ENCODE measurements at regions not wholly inside any gene's neighbourhood (a gene's known extent, or its start where the extent isn't known, plus 50 kb on each side); places are given as distances from the start of the nearest gene placed in this dataset.
A peak's percentile ranks its signal among the peaks of the same experiment; 100 is the strongest.

DNA sequence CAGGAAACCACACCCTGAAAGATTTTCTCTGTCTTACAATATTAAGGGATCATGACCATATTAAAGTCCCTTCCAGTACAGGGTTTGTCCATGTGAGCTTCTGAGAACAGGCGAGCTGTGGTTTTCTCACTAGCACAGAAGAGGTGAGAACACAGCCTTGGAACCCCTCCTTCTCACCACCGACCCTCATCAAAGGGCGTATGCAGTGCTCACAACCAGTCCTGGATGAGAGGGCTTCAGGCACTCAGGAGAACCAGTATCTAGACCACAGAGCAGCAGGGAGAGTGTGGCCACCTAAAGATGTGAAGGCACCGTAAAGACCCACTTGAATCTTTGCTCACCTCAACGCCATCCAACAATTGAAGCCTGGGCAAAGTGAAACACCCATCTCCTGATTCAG lies 397.0 kb downstream of the ETS1 start:
- DNase-seq (ENCODE audit: low spot score) = no peak

DNA sequence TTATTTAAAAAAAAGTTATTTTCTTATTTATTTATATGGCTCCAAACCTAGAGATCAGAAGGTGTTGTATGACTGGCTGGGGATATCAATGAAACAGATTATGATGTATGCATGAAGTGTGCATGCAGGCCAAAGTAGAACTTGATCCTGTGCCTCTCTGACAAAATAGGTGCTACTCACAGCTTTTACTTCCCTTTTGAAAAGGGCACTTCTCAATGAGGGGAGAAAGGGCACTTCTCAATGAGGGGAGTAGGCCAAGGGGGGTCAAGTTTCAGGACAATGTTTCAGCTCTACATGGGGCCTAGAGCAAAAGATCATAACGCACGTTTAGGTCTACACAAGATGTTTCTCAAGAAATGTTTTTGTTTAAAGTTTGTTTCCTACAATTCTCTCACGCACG lies 397.5 kb downstream of the ETS1 start:
- DNase-seq (ENCODE audit: low spot score) = no peak

DNA sequence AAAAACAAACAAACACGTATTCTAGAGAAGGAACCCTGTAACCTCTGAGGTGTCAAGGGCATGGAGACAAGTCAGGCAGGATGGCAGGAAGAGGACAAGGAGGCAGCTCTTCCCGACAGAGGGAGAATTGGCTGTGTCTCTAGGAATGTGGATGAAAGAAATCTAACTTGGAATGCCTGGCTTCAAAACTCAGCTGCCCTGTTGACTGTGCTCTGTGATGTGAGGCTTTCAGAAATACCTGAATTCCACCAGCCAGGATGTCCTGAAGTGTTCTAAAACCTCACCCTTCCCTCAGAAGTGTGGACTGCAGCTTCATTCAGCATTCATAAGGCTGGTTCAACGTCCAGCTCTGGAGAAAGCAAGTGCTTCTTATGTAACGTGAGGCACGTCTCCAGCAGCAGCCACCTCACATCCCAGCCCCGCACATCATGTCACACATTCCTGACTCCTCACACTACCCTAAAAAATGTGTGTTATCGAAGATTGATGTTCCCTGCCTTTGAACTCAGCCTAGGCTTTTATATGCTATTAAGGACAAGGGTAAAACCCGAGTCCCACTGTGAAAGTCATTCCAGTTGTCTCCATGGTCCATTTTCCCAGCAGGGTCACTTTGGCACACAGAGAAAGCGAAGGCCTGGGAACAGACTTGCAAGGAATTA lies 398.9 kb downstream of the ETS1 start:
- no peak for DNase-seq (ENCODE audit: low spot score)

DNA sequence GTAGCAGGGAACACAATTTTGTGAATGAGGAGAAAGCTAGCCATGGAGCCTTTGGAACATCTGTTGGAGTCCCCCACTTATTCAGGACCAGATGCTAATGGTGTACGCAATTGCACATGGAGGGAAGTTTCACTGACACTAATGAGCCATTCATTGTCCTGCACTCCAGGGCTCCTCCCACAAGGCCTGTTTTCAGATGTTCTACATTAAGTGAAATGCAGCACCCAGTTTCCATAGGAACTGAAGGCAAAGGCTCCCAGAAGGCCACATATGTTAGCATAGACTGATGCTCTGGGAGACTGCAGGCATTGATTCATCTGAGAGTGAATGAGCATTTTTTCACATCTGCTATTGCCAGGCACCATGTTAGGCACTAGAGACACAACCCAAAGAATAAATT lies 399.5 kb downstream of the ETS1 start:
- no peak for DNase-seq (ENCODE audit: low spot score)

DNA sequence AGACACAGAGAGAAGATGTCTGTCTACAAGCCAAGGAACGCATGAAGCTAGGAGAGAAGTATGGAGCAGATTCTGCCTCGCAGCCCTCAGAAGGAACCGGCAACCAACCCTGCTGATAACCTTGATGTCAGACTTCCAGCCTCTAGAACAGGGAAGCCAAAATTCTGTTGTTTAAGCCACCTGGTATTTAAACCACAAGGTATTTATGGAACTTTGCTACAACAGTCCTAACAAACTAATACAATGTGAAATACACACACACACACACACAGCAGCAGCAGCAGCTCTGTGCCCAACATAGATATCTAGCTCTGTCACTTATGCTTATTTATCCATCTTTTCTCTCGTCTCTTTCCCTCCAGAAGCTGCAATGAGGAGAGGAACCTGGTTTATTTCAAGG lies 400.0 kb downstream of the ETS1 start:
- no peak for DNase-seq (ENCODE audit: low spot score)

DNA sequence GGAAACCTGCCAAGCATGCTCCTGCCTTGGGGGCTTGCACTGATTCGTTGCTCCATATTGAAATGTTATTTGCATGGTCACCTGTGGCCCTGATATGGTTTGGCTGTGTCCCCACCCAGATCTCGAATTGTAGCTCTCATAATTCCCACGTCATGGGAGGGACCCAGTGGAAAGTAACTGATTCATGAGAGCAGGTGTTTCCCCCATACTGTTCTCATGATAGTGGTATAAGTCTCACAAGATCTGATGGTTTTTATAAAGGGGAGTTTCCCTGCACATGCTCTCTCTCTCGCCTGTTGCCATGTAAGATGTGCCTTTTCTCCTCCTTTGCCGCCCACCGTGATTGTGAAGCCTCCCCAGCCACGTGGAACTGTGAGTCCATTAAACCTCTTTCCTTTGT lies 402.4 kb downstream of the ETS1 start:
- no peak for DNase-seq (ENCODE audit: low spot score)

DNA sequence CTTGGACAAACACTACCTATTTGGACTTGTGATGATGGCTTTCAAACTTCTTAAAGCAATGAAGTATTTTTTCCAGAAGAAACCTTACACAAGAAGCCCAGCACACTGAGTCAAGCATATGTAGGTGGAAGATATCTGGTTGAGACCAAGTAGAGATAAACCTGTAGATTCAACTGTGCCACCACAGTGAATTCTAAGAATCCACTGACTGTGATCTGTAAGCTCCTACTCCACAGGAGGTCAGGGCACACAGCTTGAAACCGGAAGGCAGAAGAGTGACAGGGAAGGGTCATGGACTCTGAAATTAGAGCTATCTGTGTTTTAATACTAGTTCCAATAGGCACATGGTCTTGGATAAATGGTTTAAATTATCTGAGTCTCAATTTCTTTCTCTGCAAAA lies 404.5 kb downstream of the ETS1 start:
- DNase-seq (ENCODE audit: low spot score) = no peak

DNA sequence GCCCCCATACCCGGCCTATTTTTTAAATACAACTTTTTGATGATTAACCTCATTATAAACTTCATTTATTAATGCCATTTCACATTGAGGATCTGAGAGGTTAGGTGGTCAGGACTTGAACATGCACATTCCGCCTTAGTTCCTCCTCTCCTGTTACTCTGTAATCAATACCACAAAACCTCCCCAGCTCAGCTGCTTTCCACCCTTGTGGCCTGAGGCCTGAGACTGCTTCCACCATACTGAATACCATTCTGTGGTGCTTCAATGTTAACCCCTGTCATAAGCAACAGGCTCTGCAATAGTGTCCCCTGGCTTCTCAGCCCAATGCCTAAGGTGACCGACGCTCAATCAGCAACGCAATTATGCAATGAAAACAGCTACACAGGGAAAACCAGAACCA lies 405.4 kb downstream of the ETS1 start:
- DNase-seq (ENCODE audit: low spot score) = no peak

DNA sequence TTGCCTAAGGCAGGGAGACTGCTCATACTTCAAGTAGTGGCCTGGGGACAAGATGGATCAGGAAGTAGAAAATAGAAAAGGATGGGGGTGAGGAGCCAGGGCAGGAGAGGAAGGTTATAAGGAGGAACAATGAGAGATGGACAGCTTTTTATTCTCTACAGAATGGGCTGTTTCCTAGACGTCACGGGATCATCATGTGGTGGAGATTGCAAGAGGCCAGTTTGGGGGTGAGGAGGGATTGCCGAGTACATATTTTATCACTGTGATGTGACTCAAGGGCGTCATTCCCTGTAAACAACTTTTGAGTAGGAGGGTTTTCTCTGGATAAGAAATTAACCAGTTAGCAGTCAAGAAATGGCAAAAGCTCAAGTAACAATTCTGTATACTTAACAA lies 406.3 kb downstream of the ETS1 start:
- no peak for DNase-seq (ENCODE audit: low spot score)

DNA sequence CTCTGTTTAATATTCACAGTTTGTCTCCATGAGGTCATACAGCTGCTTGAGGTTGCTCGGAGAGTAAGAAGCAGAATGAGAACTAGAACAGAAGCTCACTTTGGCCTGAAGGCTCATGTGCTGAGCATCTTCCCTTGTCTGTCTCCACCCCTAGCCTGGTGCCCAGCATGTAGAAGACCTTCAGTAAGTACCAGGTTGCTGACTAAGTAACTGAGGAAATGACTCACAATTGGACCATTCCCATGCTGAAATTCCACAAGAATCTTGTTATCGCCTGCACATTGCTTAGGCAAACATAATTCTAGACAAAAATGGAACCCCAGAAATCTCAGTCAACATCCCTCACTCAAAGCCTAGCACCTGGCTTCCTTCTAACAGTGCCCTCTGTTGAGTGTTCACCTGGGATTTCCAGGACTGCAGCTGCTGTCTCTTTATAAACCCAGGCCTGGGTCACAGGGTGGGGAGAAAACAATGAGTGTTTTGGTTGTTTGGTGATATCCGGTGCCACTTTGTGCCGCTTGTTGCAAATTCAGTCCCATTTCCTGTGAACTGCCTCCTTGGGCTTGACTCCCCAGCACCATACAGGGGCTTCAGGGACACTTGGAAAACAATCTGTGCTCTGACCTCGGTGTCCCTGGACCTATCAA lies 406.8 kb downstream of the ETS1 start:
- DNase-seq (ENCODE audit: low spot score) = no peak

DNA sequence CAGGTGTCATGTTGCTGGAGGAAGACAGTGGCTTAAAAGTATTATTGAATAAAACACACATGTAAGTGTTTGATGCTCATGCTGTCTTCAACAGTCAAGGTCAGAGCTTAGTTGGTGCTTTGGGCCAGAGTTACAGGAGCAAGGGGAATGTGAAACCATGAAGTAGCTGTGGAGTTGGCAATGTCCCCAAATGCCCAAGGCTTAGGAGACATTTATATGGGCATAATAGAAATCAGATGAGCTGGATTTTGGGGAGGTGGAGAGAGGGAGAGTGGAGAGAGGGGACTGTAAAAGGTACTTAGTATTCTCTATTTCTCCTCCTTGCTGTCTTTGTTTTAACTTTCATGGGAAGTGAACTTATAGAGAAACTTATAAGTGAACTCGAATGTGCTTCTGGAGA lies 407.8 kb downstream of the ETS1 start:
- no peak for DNase-seq (ENCODE audit: low spot score)

DNA sequence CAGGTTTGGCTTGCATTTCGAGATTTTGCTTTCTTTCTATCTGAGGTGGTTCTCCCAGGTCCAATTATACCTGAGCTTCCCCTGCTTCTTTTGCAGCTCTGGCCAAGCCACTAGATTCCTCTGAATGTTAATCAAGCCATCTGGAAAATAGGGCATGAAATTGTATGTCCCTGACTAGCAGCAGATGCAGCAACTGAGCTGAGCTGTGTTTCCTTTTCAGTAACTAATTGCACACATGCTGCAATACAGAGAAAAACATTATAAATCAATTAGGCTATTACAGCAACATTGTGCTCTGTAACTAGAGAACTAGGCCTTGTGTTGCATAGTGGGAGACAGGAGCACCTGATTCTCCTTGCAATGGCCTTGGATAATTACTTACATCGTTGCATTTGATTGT lies 408.3 kb downstream of the ETS1 start:
- DNase-seq (ENCODE audit: low spot score) = peak; percentile 18

DNA sequence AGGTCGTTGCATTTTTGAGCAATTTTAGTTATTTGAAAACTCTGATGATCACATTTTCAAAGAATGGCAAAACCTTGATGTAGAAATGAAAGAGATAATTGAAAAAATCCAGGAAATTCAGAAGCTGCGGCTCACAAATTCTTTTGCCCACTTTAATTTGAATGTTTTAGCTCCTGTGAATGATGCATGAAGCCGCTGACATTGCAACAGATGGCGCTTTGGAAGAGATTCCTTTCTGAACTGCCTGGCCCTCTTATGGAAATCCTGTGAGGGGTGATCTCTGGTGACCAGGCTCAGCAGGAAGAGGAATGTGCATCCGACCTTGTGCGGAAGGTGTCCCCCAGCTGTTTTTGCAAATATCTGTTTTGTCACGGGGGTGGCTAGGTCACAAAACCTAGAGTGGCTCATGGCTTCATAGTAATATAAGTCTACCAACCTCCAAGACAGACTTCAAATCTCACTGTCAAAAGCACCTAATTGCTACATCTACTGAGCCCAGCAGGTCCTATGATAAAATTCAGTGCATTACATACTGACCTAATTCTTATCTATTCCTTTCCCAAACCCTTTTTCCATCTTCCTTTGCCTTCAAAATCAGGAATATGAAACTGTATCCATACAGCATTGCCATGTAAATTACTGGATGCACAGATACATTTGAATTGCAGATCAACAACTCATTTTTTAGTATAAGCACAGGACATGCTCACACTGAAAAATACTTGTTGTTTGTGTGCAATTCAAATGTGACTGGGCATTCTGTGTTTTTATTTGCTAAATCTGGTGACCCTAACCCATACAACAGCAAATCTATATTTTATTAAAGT lies 412.7 kb downstream of the ETS1 start:
- DNase-seq (ENCODE audit: low spot score) = peak; percentile 62

DNA sequence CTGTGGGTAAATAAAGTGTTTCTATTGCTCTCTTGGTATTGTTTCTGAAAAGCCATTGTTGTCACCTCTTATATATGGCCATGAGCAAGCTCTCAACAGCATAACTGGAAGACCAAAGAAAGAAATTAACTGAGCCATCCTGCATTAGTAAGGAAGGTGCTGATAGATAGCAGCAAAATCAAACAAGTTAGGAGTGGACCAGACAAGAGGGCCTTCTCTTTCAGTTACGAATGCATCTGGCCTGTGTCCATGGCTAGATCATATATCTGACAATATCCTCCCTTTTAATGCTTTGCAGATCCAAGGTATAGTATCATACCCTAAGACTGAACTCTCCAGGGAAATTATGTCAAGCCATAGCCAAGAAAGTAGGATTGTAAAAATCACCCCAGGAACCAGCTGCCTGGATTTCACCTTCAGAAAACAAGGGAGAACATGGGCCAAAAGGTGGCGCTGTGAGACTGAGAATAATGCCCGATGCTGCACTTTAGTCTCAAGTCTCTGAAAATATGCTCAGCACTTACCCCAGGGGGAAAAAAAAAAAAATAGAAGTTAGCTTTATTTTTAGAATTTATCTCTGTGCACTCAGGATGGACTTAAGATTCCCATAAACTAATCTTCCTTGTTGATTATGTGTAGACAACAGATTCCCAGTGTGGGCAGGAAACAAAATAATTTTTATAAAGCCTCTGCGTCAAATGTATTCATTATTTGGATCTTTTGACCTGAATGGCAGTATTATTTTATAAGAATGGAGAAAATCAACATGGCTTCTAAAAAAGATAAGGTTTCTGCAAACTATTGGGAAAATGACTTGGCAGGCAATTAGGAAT lies 415.1 kb downstream of the ETS1 start:
- DNase-seq (ENCODE audit: low spot score) = peak; percentile 77

DNA sequence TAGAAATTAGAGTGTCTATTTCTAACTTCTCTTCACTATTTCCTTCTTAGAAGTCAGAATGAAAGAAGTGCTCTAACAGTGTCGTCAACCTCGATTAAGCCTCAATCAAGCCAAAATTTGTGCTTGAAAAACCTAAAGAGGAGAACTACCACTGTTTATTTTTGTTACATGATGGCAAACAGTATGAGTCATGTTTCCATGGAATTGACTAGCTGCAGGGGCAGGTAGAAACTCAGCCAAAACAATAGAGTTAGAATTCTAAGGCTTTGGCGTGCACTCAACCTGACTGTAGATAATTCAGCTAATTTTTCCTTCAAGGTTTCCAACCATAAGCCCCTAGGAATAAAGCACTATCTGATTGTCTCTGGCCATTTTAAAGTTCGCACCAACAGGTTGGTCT lies 415.9 kb downstream of the ETS1 start:
- DNase-seq (ENCODE audit: low spot score) = no peak

DNA sequence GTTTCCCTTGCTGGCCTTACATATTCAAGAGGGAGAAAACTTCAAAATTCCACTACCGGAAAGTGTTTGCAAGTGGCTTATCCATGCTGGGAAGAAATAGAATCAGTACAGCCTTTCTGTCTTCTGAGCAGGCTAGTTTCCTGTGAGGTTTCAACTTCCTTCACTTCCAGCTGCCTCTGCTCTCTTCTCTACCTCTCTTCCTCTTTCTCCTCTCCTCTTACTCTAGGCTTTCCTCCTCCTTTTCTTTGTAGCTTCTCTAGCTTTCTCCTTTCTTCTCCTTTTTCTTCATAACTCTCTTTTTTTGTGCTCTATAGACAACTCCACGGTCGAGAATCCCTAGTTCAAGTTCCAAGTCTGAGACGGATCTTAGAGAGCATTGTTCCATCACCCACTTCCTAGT lies 421.8 kb downstream of the ETS1 start:
- no peak for DNase-seq (ENCODE audit: low spot score)

DNA sequence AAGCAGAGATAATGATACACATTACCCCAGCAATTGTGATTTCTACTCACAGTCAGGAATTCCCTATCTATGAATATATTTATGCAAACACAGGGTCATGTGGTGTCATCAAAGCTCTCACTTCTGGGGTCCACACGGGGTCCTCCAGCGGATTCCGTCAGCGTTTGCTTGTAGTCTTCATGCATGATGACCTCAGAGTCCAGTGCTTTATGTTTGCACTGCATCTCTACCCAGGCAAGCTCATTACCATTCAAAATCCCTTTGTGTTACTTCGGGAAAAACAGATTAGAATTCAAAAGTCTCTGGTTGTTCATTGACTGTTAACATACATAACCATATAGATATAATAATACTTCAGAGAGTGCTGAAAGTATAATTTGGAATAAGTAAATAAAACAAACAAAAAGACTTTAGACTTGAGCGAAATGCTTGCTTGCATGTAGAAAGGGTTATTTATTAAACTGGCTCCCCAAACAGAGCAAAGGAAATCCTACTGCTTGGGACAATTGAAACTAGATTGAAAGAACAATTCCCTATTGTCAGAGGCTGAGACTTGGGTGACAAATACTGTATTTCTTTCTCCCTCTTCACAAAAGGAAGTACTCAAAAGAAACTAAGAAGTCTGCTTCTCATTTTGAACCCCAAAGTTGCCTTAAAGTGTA lies 423.1 kb downstream of the ETS1 start:
- DNase-seq (ENCODE audit: low spot score) = no peak

DNA sequence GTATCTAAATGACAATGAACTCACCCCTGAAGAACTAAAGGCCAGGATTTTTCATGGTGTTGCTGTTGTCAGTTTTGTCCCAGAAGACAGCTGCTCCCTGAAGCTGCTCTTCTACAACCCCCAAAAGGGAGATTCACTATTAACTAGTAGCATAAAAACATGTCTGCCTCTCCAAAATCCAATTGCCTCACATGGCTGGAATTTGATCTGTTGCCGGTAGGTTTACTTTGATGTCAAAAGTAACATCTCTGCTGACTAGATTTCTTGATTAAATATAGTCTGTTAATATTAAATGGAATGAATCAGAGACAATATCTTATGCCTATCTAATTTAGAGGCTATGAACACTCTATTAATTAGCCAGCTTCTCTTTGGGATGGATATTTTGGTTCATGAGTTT lies 425.4 kb downstream of the ETS1 start:
- no peak for DNase-seq (ENCODE audit: low spot score)

DNA sequence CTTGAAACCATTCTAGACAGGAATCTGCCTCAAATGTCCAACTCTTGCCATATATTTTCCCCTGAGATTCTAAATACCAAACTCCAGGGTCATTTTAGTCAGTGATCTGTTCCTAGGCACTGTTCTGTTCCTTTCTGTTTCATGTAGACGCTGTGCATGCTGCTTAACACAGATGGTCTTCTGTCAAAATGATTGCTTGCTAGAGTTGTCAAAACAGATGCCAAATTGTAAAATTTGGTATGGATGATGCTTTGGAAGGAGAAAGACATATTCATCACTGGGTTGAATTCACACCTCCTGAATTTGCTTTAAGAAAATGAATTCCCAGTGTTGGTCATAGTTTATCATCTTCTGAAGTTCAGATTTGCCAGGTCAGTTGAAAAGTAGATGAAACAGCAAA lies 425.9 kb downstream of the ETS1 start:
- no peak for DNase-seq (ENCODE audit: low spot score)

DNA sequence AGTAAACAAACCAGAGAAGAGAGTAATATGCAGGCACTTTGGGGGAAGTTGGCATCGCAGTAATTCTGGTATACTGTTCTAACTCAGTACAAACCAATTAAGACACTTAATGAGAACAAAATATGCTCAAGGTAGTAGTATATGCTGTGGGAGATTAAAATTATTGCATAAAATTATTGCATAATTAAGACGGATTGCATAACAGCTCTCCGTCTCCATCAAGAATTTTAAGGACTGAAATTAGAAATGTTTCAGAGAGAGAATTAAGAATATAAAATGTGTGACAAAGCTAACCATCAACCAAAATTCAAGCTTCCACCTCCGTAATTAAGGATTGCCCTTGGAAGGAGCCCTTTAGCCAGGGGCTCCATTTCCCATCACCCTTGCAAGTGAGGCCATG lies 428.5 kb downstream of the ETS1 start:
- DNase-seq (ENCODE audit: low spot score) = no peak

DNA sequence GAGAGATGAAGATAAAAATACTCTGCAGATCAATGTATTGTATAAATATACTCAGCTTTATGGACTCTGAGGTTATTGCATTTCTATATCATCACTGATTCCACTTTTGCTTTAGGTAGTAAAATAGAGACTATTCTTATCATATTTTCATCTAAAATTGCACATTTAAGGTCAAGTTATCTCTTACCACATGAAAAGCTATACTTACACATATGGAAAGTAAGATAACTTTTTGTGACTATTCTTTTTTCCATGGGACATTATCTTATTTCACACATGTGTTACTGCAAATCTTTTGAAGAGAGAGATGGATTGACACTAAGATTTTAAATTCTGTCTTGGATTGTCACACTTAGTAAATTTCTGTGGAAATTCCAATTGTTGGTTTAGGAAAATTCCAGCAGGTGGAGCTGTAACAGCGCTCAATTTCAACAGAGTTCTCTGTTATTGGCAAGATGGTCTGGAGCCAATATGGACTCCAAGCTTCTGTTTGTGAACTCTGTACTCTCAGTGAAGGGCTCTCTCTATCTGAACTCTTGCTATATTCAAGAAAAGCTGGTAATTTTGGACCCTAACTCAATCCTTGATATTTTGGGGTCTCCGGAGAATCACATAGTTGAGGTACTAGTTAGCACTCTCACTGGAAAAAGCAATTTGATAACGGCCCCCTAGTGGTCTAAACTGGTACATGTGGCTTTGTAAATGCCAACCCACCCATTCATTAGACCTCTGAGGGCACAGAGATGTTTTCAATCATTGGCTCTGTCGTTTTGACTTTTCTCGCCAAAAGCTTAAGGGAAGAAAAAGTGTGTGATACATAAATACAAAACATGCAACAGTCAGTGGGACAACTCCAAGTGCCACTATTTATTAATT lies 429.7 kb downstream of the ETS1 start:
- DNase-seq (ENCODE audit: low spot score) = peak; percentile 61

Data from cerebellar cortex (tissue), 1 donor.